Suprapubic skin (tissue), 3 donors: ENCODE measurements at regions not wholly inside any gene's neighbourhood (a gene's known extent, or its start where the extent isn't known, plus 50 kb on each side); places are given as distances from the start of the nearest gene placed in this dataset.

ENCODE experiments used
- EP300 ChIP-seq: sonication (generic); formaldehyde crosslinking; IDR thresholded peaks from one replicate; pipeline ENCODE4 v1.6.1; 2017; ENCODE audit warnings: antibody characterized with exemption
- TF ChIP-seq, protein P1 (sequence below), 2 donors: fragments of 200-600 bp in 1 of 2; fragments of 450-650 bp in 1 of 2; sonication (generic) in 1 of 2; IDR thresholded peaks; one replicate each; pipeline ENCODE4 v1.5.1; 2016 to 2019; ENCODE audit warnings: antibody characterized with exemption in 2 of 2, mild to moderate bottlenecking in 1 of 2, moderate library complexity in 1 of 2

DNA sequence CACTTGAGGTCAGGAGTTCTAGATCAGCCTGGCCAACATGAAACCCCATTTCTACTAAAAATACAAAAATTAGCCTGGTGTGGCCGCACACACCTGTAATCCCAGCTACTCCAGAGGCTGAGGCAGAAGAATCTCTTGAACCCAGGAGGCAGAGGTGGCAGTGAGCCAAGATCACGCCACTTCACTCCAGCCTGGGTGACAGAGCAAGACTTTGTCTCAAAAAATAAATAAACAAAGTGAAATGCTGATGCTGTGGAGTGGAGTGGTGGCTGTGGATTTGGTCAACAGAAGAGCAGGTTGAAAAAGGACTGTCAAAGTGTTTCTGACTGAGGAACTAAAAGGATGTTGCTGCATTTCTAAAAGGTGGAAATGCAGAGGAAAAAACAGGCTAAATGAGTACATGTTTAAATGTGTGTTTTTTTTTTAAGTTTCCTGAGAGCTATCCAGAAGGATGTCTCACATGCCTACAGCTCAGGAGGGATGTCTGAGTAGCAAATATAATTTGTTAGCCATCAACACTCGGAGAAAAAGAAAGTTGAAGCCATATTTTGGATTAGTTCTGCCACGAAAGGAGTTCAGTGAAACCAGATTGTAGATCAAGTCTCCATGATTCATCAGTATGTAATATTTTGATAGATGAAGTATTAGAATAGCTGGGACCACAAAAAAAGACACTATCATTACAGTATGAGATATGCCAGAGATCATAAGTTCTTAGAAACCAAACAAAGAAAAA, 621.1 kb upstream of the ADGRB3 start:
- TF ChIP-seq EP300: no peak
- TF ChIP-seq, protein P1, sequence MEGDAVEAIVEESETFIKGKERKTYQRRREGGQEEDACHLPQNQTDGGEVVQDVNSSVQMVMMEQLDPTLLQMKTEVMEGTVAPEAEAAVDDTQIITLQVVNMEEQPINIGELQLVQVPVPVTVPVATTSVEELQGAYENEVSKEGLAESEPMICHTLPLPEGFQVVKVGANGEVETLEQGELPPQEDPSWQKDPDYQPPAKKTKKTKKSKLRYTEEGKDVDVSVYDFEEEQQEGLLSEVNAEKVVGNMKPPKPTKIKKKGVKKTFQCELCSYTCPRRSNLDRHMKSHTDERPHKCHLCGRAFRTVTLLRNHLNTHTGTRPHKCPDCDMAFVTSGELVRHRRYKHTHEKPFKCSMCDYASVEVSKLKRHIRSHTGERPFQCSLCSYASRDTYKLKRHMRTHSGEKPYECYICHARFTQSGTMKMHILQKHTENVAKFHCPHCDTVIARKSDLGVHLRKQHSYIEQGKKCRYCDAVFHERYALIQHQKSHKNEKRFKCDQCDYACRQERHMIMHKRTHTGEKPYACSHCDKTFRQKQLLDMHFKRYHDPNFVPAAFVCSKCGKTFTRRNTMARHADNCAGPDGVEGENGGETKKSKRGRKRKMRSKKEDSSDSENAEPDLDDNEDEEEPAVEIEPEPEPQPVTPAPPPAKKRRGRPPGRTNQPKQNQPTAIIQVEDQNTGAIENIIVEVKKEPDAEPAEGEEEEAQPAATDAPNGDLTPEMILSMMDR (IDR thresholded peaks at IDR 0.05): no peak
